Thyroid gland (tissue), 4 donors: ENCODE measurements at regions not wholly inside any gene's neighbourhood (a gene's known extent, or its start where the extent isn't known, plus 50 kb on each side); places are given as distances from the start of the nearest gene placed in this dataset.
A peak's percentile ranks its signal among the peaks of the same experiment; 100 is the strongest.

ENCODE experiments used
- DNase-seq, 2 donors: peaks; one replicate each; pipeline ENCODE4 v3.0.0-alpha.2; 2019
- H3K27ac ChIP-seq, 3 donors: fragments of 200-600 bp; sonication (generic); 1 replicate in 2 of 3; 2 replicates in 1 of 3; pipeline ENCODE4 v1.5.1; 2016 to 2019; ENCODE audit warnings: mild to moderate bottlenecking in 1 of 3, moderate library complexity in 1 of 3
- H3K27me3 ChIP-seq: fragments of 200-600 bp; sonication (generic); one replicate; pipeline ENCODE4 v1.5.1; 2019
- H3K36me3 ChIP-seq, 2 donors: fragments of 200-600 bp; sonication (generic); one replicate each; pipeline ENCODE4 v1.5.1; 2016 to 2019
- H3K4me1 ChIP-seq, 2 donors: fragments of 200-600 bp; sonication (generic); one replicate each; pipeline ENCODE4 v1.5.1; 2017 to 2019
- H3K4me3 ChIP-seq, 3 donors: fragments of 200-600 bp; sonication (generic); replicated peaks in 1 of 3; 1 replicate in 2 of 3; 2 replicates in 1 of 3; pipeline ENCODE4 v1.5.1; 2016; ENCODE audit warnings: mild to moderate bottlenecking in 1 of 3
- H3K9me3 ChIP-seq: fragments of 200-600 bp; sonication (generic); one replicate; pipeline ENCODE4 v1.5.1; 2017
- POLR2A ChIP-seq, 2 donors: fragments of 450-650 bp; IDR thresholded peaks; one replicate each; pipeline ENCODE4 v1.6.1; 2017; ENCODE audit warnings: antibody characterized with exemption in 2 of 2, mild to moderate bottlenecking in 2 of 2, moderate library complexity in 1 of 2
- WGBS, 2 donors: methylation state at CpG; one replicate each; pipeline ENCODE4 v1.1.5; 2017; 5-methylcytosine and 5-hydroxymethylcytosine counted together
- intact Hi-C: fragments of 100-400 bp; cut with DNase I; formaldehyde crosslinking; loops from one replicate; pipeline ENCODE4 v1.15.1; 2023
- TF ChIP-seq, protein P1 (sequence below), 6 experiments: fragments of 200-600 bp in 3 of 6; fragments of 450-650 bp in 3 of 6; sonication (generic) in 3 of 6; IDR thresholded peaks; one replicate each; pipeline ENCODE4 v1.5.1; 2016 to 2019; ENCODE audit warnings: antibody characterized with exemption in 6 of 6, mild to moderate bottlenecking in 2 of 6, inconsistent platforms in 1 of 6, moderate library complexity in 1 of 6

DNA sequence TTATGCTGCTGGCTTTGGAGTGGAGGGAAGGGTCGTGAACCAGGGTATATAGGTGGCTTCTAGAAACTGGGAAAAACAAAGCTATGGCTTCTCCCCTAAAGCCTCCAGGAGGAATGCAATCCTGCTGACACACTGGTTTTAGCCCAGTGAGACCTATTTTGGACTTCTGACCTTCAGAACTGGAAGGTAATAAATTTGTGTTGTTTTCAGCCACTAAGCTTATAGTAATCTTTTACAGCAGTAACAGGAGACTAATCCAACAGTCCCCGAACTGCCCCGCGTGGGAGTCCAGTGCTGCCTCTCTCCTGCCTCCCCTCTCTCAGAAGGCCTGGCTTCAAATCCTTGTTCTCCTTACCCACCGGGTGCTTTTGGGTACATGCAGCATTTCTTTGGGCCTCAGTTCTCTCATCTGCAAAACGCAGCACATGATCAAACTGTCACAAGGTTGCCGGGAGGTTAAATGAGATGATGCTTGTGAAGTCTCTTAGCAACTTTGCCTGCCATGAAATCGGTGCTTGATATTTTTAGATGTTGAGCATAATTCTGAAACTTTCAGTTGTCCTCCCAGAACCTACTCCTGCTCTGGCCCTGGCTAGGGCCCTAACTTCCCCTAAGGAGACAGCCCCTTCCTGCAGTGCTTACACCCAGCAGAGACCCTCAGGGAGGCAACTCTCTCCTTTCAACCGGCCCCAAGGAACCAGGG, 127.3 kb upstream of the BOD1 start:
- Histone ChIP-seq H3K4me3 (no peak overlapping the region), H3K9me3 (no peaks in the 10 kb centered on the region), H3K27me3 (no peaks in the 10 kb centered on the region), H3K36me3 (no peaks in the 10 kb centered on the region), H3K27ac (peak overlapping the region in 1 of 3 donors; percentile 12), H3K4me1 (peaks cover 19 to 30% of the 10 kb centered on the region in 2 donors)
- TF ChIP-seq POLR2A (IDR thresholded peaks at IDR 0.05): no peak
- 88% methylated on average over 9 of the region's 9 CpGs for WGBS, 2 donors
- DNase-seq: no peak
- intact Hi-C loops: no loop called here

DNA sequence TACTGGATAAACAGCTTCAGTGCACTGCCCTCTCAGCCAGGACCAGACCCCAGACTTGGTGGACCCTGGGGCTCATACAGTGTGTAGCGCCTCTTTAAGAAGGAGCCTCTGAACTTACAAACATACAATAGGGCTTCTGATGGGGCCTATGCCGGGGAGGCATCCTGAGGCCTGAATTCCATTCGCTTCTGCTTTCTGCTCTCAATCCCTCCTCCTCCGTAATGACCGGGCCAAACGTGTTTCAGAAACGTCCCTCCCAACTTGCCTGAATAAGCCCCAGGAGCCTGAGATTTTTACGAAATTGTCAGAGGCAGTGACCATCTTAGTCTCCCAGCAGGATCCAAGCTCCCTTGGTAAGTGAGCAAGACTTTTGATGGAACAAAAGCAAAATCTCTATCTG, 128.1 kb upstream of the BOD1 start:
- peak overlapping the region in 2 of 3 donors; percentile 44 to 73 for H3K27ac ChIP-seq
- WGBS, 2 donors: 77 to 84% methylated on average over 7 to 8 of the region's 8 CpGs
- H3K9me3 ChIP-seq: no peaks in the 10 kb centered on the region

DNA sequence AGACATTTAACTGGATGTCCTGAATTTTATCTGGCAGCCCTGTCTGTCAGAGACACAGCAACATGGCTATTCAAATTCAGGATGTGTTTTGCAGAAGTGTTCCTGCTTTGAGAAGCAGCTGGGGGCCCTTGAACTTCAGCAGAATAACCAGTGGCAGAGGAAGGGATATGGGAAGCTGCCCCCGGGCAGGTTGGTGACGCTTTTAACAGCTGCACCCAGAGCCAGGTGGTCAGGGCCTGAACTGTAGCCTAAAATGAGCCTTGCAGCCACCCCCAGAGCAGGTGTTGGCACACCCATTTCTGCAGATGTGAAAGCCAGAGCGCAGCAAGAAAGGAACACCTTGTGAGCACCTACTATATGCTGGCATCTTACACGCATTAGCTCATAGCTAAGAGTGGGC, 128.7 kb upstream of the BOD1 start:
- TF ChIP-seq POLR2A (IDR thresholded peaks at IDR 0.05): no peak
- TF ChIP-seq, protein P1, sequence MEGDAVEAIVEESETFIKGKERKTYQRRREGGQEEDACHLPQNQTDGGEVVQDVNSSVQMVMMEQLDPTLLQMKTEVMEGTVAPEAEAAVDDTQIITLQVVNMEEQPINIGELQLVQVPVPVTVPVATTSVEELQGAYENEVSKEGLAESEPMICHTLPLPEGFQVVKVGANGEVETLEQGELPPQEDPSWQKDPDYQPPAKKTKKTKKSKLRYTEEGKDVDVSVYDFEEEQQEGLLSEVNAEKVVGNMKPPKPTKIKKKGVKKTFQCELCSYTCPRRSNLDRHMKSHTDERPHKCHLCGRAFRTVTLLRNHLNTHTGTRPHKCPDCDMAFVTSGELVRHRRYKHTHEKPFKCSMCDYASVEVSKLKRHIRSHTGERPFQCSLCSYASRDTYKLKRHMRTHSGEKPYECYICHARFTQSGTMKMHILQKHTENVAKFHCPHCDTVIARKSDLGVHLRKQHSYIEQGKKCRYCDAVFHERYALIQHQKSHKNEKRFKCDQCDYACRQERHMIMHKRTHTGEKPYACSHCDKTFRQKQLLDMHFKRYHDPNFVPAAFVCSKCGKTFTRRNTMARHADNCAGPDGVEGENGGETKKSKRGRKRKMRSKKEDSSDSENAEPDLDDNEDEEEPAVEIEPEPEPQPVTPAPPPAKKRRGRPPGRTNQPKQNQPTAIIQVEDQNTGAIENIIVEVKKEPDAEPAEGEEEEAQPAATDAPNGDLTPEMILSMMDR (IDR thresholded peaks at IDR 0.05): no peak
- peak overlapping the region; percentile 44 to 73 (median 56) for H3K27ac ChIP-seq
- H3K4me3 ChIP-seq: no peak overlapping the region
- no peaks in the 10 kb centered on the region for H3K9me3 ChIP-seq
- H3K27me3 ChIP-seq: no peaks in the 10 kb centered on the region
- H3K36me3 ChIP-seq: no peaks in the 10 kb centered on the region
- intact Hi-C loops: no loop called here
- H3K4me1 ChIP-seq: peaks cover 19 to 30% of the 10 kb centered on the region in 2 donors
- peak in 1 of 2 donors; percentile 28 for DNase-seq
- 36 to 59% methylated on average over 4 of the region's 4 CpGs for WGBS, 2 donors

More for the DNA sequence above, 128.1 kb upstream of the BOD1 start:
- TF ChIP-seq, protein P1 (IDR thresholded peaks at IDR 0.05): no peak
- no peak for TF ChIP-seq POLR2A (IDR thresholded peaks at IDR 0.05)
- intact Hi-C loops: no loop called here
- no peaks in the 10 kb centered on the region for H3K27me3 ChIP-seq
- no peak overlapping the region for H3K4me3 ChIP-seq
- H3K36me3 ChIP-seq: no peaks in the 10 kb centered on the region
- no peak for DNase-seq
- peaks cover 19 to 30% of the 10 kb centered on the region in 2 donors for H3K4me1 ChIP-seq

DNA sequence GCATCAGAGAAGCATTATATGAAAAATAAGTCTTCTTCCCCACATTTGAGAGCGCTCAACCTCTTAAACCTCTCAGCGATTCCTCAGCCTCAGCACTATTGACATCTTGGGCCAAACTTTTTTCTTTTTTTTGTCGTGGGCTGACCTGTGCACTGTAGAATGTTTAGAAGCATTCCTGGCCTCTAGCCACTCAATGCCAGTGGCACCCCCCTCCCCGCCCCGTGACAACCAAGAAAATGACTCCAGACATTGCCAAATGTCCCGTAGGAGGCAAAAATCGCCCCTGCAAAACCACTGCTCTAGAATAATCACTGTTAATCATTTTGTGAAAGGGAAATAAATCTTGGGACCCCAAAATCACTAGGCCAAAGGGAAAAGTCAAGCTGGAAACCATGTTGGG, 129.1 kb upstream of the BOD1 start:
- TF ChIP-seq, protein P1 (IDR thresholded peaks at IDR 0.05): no peak
- no peak for TF ChIP-seq POLR2A (IDR thresholded peaks at IDR 0.05)
- WGBS, 2 donors: 39 to 53% methylated on average over 7 of the region's 7 CpGs
- peaks cover 19 to 30% of the 10 kb centered on the region in 2 donors for H3K4me1 ChIP-seq
- peak overlapping the region; percentile 44 to 73 (median 56) for H3K27ac ChIP-seq
- H3K4me3 ChIP-seq: no peak overlapping the region
- peak; percentile 61 to 71 for DNase-seq
- no peaks in the 10 kb centered on the region for H3K27me3 ChIP-seq
- no peaks in the 10 kb centered on the region for H3K9me3 ChIP-seq
- intact Hi-C loops: no loop called here
- H3K36me3 ChIP-seq: no peaks in the 10 kb centered on the region

DNA sequence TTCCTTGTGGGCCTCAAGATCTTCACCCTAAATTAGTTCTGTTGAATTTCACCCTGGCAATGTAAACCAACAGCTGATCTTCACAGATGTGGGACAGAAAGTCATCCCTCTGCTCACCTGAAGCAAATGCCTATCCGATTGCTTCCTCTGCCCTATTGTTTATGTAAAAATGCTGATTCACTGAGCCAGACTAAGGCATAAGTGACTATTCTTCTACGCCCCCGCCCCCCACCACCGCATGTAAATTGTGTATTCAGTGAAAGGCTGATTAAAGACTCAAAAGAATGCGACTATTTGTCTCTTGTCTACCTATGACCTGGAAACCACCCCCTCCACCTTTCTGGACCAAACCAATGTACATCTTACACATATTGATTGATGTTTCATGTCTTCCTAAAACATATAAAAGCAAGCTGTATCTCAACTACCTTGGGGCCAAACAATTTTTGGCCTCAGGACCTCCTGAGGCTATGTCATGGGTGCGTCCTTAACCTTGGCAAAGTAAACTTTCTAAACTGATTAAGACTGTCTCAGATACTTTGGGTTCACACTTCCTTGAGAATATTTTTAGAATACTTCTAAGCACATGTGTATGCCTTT, 129.7 kb upstream of the BOD1 start:
- H3K36me3 ChIP-seq: no peaks in the 10 kb centered on the region
- no peaks in the 10 kb centered on the region for H3K27me3 ChIP-seq
- H3K4me1 ChIP-seq: peaks cover 19 to 30% of the 10 kb centered on the region in 2 donors
- DNase-seq: no peak
- TF ChIP-seq, protein P1 (IDR thresholded peaks at IDR 0.05): no peak
- no peak for TF ChIP-seq POLR2A (IDR thresholded peaks at IDR 0.05)
- intact Hi-C loops: no loop called here
- no peaks in the 10 kb centered on the region for H3K9me3 ChIP-seq
- WGBS, 2 donors: 91 to 94% methylated on average over 6 of the region's 6 CpGs
- no peak overlapping the region for H3K4me3 ChIP-seq
- peak overlapping the region; percentile 44 to 73 (median 56) for H3K27ac ChIP-seq
